BLaER1 (cell line): ENCODE measurements at regions not wholly inside any gene's neighbourhood (a gene's known extent, or its start where the extent isn't known, plus 50 kb on each side); places are given as distances from the start of the nearest gene placed in this dataset.
"Not testable (repeated sequence)": the region's sequence is repeated elsewhere in the genome, so short reads cannot be mapped to it uniquely, and the experiment has no call there.

Experiments used
- H3K27ac ChIP-seq: shearing (Covaris generic); formaldehyde crosslinking; 2 replicates; pipeline ENCODE4 v1.8.1; 2022
- H3K27me3 ChIP-seq: shearing (Covaris generic); formaldehyde crosslinking; 2 replicates; pipeline ENCODE4 v1.8.1; 2022
- H3K36me3 ChIP-seq: shearing (Covaris generic); formaldehyde crosslinking; 2 replicates; pipeline ENCODE4 v1.8.1; 2022
- H3K4me1 ChIP-seq: shearing (Covaris generic); formaldehyde crosslinking; 2 replicates; pipeline ENCODE4 v1.8.1; 2022
- H3K4me2 ChIP-seq: shearing (Covaris generic); formaldehyde crosslinking; 2 replicates; pipeline ENCODE4 v1.8.1; 2022
- H3K4me3 ChIP-seq: shearing (Covaris generic); formaldehyde crosslinking; 2 replicates; pipeline ENCODE4 v1.8.1; 2022
- H3K9ac ChIP-seq: shearing (Covaris generic); formaldehyde crosslinking; 2 replicates; pipeline ENCODE4 v1.8.1; 2022
- H3K9me3 ChIP-seq: shearing (Covaris generic); formaldehyde crosslinking; 2 replicates; pipeline ENCODE4 v1.8.1; 2022
- H4K20me1 ChIP-seq: shearing (Covaris generic); formaldehyde crosslinking; 2 replicates; pipeline ENCODE4 v1.8.1; 2022

- H3K4me1 ChIP-seq, H3K36me3 ChIP-seq, H4K20me1 ChIP-seq, H3K9ac ChIP-seq, H3K27ac ChIP-seq, H3K4me2 ChIP-seq, H3K27me3 ChIP-seq, H3K9me3 ChIP-seq, H3K4me3 ChIP-seq: not testable (repeated sequence)
Observed at GRCh38 chr1:146770998-146771397, 167.1 kb upstream of the NBPF12 start.

- not testable (repeated sequence) for H3K27me3 ChIP-seq, H3K4me1 ChIP-seq, H3K9me3 ChIP-seq, H3K9ac ChIP-seq, H3K4me2 ChIP-seq, H3K27ac ChIP-seq, H3K4me3 ChIP-seq, H4K20me1 ChIP-seq, H3K36me3 ChIP-seq
Observed at GRCh38 chr1:146763234-146763633, 174.9 kb upstream of the NBPF12 start.

DNA sequence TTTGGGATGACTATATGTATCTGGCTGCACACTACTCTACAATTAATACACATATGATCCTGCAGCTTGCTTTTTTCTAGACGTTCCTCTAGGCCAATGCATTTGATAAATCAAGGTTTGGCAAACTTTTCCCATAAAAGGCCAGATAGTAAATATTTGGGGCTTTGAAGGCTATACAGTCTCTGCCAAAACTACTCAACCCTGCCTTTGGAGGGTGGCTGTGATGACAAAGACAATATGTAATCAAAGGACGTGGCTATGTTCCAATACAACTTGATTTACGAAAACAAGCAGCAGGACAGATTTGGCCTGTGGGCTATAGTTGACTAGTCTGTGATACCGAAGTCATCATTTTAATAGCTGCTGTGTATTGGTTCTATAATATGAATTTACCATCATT is 181.3 kb upstream of the NBPF12 start:
- H3K27ac ChIP-seq, H3K9me3 ChIP-seq, H3K36me3 ChIP-seq, H3K27me3 ChIP-seq, H3K4me2 ChIP-seq, H4K20me1 ChIP-seq, H3K9ac ChIP-seq, H3K4me3 ChIP-seq, H3K4me1 ChIP-seq: not testable (repeated sequence)

DNA sequence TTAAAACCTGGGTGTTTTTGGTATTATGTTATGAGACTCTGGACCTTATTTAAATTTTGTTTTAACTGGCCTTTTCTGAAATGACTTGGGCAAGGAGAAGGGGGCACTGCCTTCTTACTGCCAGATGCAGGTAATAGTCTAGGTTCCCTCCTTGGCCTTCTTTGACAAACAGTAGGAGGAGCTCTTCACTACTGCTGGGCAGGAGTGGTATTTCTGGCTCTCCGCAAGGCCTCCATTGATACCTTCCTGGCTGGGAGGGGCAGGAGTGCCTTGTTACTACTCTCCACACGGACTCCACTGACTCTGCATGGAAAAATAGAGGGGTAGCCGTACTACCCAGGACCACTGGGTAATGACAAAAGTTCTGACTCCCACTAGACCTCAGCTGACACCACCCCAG is 189.4 kb upstream of the NBPF12 start:
- H3K4me1 ChIP-seq, H3K36me3 ChIP-seq, H3K9me3 ChIP-seq, H3K4me2 ChIP-seq, H4K20me1 ChIP-seq, H3K27me3 ChIP-seq, H3K4me3 ChIP-seq, H3K9ac ChIP-seq, H3K27ac ChIP-seq: not testable (repeated sequence)

GRCh38 chr1:146731981-146732680 is 206.0 kb upstream of the NBPF12 start:
- not testable (repeated sequence) for H3K4me1 ChIP-seq

GRCh38 chr1:146729642-146730344 is 208.3 kb upstream of the NBPF12 start:
- not testable (repeated sequence) for H3K27me3 ChIP-seq, H3K9ac ChIP-seq, H3K36me3 ChIP-seq, H3K4me1 ChIP-seq, H3K27ac ChIP-seq, H3K4me3 ChIP-seq, H4K20me1 ChIP-seq, H3K4me2 ChIP-seq, H3K9me3 ChIP-seq

More at GRCh38 chr1:146731981-146732680, 206.0 kb upstream of the NBPF12 start:
- H3K27ac ChIP-seq, H3K36me3 ChIP-seq, H3K27me3 ChIP-seq, H4K20me1 ChIP-seq, H3K4me2 ChIP-seq, H3K4me3 ChIP-seq, H3K9me3 ChIP-seq, H3K9ac ChIP-seq: not testable (repeated sequence)

DNA sequence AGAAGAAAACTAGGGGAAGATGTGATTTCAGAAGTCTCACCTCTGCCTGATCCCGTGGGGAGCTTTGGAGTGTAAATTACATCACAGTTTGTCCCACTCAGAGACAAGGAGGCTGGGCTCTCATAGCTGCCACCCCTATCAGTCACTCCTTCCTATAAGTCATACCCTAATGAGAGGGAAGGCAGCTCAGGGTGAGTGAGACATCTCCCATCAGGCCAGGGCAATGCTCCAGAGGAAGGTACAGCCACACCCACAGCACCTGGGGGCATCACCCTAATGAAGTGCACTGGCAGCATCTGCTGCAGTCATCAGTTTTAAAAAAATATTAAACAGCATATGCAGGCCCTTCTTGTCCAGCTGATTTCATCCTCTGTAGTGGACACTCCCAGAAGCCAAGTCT is 223.1 kb upstream of the NBPF12 start:
- H3K9ac ChIP-seq, H3K27ac ChIP-seq, H3K9me3 ChIP-seq, H3K4me1 ChIP-seq, H3K4me3 ChIP-seq, H4K20me1 ChIP-seq, H3K36me3 ChIP-seq, H3K4me2 ChIP-seq, H3K27me3 ChIP-seq: not testable (repeated sequence)

- H3K4me2 ChIP-seq, H3K4me3 ChIP-seq, H3K36me3 ChIP-seq, H3K27me3 ChIP-seq, H3K4me1 ChIP-seq, H3K9ac ChIP-seq, H3K27ac ChIP-seq, H3K9me3 ChIP-seq, H4K20me1 ChIP-seq: not testable (repeated sequence)
Observed at GRCh38 chr1:146710838-146711521, 227.1 kb upstream of the NBPF12 start.

GRCh38 chr1:146709302-146709701 is 228.8 kb upstream of the NBPF12 start:
- not testable (repeated sequence) for H3K27ac ChIP-seq

DNA sequence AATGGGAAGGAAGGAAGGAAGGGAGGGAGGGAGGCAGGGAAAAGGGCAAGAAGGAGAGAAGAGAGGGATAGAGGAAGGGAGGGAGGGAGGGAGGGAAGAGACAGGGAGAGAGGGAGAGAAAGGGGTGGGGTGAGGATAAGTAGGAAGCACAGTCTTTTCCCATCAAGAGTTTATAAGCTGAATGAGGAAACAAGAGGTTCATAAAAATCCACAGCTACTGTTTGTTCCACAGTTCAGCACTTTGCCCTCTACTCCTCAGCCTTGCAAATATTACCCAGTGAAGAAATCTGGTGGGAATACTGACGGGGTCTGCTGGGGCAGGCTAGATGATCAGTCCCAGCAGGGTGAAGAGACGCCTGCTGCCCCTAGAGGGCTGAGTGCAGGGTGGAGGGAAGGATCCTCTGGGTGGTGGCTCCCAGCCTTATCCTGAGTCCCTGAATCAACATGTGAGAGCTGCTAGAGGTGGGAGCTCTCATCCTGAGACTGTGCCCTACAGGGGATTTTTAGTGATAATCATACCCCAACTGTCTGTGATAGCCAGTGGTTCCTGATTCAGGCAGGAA is 233.9 kb upstream of the NBPF12 start:
- H4K20me1 ChIP-seq, H3K4me1 ChIP-seq, H3K4me2 ChIP-seq, H3K4me3 ChIP-seq, H3K27me3 ChIP-seq, H3K9ac ChIP-seq, H3K36me3 ChIP-seq, H3K27ac ChIP-seq, H3K9me3 ChIP-seq: not testable (repeated sequence)

More at GRCh38 chr1:146709302-146709701, 228.8 kb upstream of the NBPF12 start:
- H3K4me2 ChIP-seq, H3K4me3 ChIP-seq, H3K36me3 ChIP-seq, H3K27me3 ChIP-seq, H4K20me1 ChIP-seq, H3K4me1 ChIP-seq, H3K9ac ChIP-seq, H3K9me3 ChIP-seq: not testable (repeated sequence)

GRCh38 chr1:146701320-146701719 is 236.8 kb upstream of the NBPF12 start:
- not testable (repeated sequence) for H3K9me3 ChIP-seq, H3K4me3 ChIP-seq, H3K27me3 ChIP-seq, H3K4me1 ChIP-seq, H3K9ac ChIP-seq, H3K36me3 ChIP-seq, H3K4me2 ChIP-seq, H3K27ac ChIP-seq, H4K20me1 ChIP-seq

DNA sequence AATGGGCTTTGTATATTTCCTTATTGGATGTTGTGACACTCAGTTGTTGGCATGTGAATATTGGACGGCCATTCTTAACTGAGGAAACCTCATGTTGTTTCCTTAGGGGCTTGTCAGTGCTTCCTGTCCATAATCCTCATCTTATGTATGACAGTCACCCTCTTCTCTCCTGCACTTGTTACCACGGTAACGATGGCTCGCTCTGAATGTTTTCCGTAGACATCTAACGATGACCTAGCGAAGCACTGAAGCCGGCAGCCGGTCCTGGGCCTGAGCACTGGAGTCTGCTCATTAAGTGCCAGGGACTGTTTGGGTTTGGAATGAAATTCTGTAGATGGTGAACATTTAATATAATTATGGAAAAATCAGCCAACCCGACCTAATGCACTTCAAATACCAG is 242.7 kb upstream of the NBPF12 start:
- H3K27me3 ChIP-seq, H3K36me3 ChIP-seq, H3K4me3 ChIP-seq, H3K27ac ChIP-seq, H3K9ac ChIP-seq, H4K20me1 ChIP-seq, H3K4me2 ChIP-seq, H3K9me3 ChIP-seq, H3K4me1 ChIP-seq: not testable (repeated sequence)

DNA sequence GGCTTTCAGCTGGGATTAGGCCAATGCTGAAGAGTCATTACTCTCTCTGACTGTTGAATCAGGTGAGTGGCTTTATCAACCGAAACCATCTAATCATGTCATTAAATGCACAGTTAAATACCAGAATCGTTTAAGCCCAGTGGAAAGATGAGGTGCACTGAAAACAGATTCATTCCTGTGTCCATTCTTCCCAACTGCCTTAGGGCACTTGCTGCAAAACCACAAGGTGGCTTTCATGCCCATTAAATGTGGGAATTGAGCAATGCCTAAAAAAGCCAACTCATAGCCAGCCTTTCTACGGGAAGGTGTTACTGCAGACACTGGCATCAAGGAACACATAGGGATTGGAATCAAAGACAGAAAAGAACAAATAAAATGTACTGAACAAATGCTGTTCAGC is 246.3 kb upstream of the NBPF12 start:
- not testable (repeated sequence) for H3K27ac ChIP-seq, H3K36me3 ChIP-seq, H3K27me3 ChIP-seq, H3K4me2 ChIP-seq, H3K4me3 ChIP-seq, H4K20me1 ChIP-seq, H3K4me1 ChIP-seq, H3K9ac ChIP-seq, H3K9me3 ChIP-seq

DNA sequence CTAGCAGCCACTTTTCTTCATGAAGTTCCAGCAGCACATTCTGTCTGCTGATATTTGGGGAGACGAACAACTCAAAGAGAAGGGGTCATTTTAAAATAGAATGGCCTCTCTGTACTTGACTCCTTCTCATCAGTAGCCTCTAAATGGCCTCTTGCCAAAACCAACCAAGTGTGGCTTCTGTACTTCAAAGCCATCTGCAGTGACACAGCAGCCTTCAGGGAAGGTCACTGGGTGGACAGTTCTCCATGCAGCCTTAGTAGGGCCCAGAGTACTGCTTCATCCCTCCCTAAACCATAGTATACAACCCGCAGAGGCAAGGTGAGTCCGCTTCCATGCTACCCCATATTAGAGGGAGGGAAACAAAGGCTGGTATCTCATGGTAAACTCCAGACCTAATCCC is 249.2 kb upstream of the NBPF12 start:
- H4K20me1 ChIP-seq, H3K27me3 ChIP-seq, H3K36me3 ChIP-seq, H3K4me3 ChIP-seq, H3K9ac ChIP-seq, H3K4me1 ChIP-seq, H3K27ac ChIP-seq, H3K4me2 ChIP-seq, H3K9me3 ChIP-seq: not testable (repeated sequence)
